ENCODE measurements at regions not wholly inside any gene's neighbourhood (a gene's known extent, or its start where the extent isn't known, plus 50 kb on each side); places are given as distances from the start of the nearest gene placed in this dataset.
"Not testable (repeated sequence)": the region's sequence is repeated elsewhere in the genome, so short reads cannot be mapped to it uniquely, and the experiment has no call there.

DNA sequence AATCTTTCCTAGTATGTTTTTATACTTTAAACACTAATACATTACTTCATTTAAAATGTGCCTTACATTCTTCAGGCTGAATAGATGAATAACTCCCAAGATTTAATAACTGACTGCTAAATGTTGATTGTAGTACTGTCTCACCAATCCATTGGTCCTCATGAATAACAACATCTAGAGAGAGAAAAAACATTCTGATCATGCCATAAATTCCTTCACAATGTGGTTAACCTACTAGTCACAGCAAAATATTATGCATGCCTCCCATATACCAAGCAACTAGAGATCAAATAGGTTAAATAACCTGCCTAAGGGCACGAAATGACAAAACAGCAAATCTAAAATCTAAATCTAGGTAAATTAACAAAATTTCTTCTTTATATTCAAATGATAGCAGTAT lies 66.2 kb downstream of the SYT15 start:
- H3K36me3 Mint-ChIP-seq (ENCODE audit: low read depth); H3K27me3 Mint-ChIP-seq (ENCODE audit: insufficient read depth); H3K4me1 Mint-ChIP-seq (ENCODE audit: low read depth); H3K9me3 Mint-ChIP-seq; H3K4me3 Mint-ChIP-seq; H3K27ac Mint-ChIP-seq: not testable (repeated sequence)
- peak; percentile 68 for DNase-seq

DNA sequence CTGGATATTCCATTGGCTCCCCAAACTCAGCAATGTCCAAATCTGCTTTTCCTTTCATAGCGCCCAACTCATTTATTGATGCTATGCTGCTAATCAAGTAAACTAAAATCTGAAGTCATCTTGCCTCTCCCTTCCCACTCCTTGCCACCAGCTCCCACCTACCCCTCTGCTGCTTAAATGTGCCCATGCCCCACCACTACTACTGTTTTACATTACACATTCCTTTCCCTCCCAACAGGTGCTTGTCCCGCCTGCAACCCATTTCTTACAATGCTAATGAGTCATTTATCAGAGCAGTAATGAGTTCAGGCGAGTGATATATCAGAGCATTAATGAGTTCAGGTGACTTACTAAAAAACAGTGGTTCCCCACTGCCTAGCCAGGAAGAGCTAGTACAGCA lies 67.2 kb downstream of the SYT15 start:
- not testable (repeated sequence) for DNase-seq; H3K27ac Mint-ChIP-seq; H3K36me3 Mint-ChIP-seq (ENCODE audit: low read depth); H3K27me3 Mint-ChIP-seq (ENCODE audit: insufficient read depth); H3K4me1 Mint-ChIP-seq (ENCODE audit: low read depth); H3K9me3 Mint-ChIP-seq; H3K4me3 Mint-ChIP-seq

DNA sequence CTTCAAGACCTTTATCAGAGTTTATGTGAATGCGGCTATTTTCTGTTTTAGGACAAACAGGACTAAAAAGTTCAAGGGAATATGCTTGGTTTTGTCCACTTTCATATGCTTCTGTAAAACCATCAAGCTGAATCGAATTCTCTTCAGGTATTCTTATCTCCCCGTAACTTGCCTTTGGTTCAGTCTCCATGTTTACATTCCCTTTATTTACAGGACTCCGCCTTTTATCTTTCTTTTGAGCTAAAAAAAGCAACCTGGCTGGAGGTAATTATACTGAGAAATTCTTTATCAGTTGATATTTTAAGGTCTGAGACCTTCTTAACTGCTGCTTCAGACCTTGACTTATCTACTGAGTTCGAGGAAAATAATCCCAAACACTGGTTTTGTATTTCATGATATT lies 72.0 kb downstream of the SYT15 start:
- not testable (repeated sequence) for H3K27me3 Mint-ChIP-seq (ENCODE audit: insufficient read depth); H3K4me1 Mint-ChIP-seq (ENCODE audit: low read depth); H3K27ac Mint-ChIP-seq; H3K9me3 Mint-ChIP-seq; H3K36me3 Mint-ChIP-seq (ENCODE audit: low read depth); DNase-seq; H3K4me3 Mint-ChIP-seq

DNA sequence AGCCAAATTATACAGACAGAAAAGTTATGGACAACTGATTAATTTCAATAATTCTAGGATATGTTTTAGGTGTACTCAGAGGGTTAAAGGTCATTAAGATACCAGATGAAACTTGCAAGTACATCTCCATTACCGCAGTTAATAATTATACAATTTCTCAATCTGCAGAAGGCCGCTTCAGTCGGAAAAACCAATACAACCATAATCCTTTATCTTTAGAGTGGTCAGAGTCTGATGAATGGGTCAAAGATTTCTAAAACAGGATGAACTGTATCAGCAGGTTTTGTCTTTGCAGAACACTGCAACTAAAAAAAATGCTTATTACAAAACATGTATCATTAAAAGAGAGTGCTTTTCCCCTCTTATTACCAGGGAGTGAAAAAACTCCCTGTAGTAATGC lies 78.5 kb downstream of the SYT15 start:
- H3K4me1 Mint-ChIP-seq (ENCODE audit: low read depth); DNase-seq; H3K27ac Mint-ChIP-seq; H3K36me3 Mint-ChIP-seq (ENCODE audit: low read depth); H3K4me3 Mint-ChIP-seq; H3K9me3 Mint-ChIP-seq; H3K27me3 Mint-ChIP-seq (ENCODE audit: insufficient read depth): not testable (repeated sequence)

- DNase-seq; H3K4me3 Mint-ChIP-seq; H3K36me3 Mint-ChIP-seq (ENCODE audit: low read depth); H3K27ac Mint-ChIP-seq; H3K4me1 Mint-ChIP-seq (ENCODE audit: low read depth); H3K27me3 Mint-ChIP-seq (ENCODE audit: insufficient read depth); H3K9me3 Mint-ChIP-seq: not testable (repeated sequence)
Measured at GRCh38 chr10:46660027-46660834, 81.3 kb downstream of the SYT15 start.

- H3K4me3 Mint-ChIP-seq; H3K9me3 Mint-ChIP-seq; DNase-seq; H3K27me3 Mint-ChIP-seq (ENCODE audit: insufficient read depth); H3K36me3 Mint-ChIP-seq (ENCODE audit: low read depth); H3K27ac Mint-ChIP-seq; H3K4me1 Mint-ChIP-seq (ENCODE audit: low read depth): not testable (repeated sequence)
Measured at GRCh38 chr10:46660835-46661164, 81.9 kb downstream of the SYT15 start.

- not testable (repeated sequence) for H3K27ac Mint-ChIP-seq; H3K9me3 Mint-ChIP-seq; H3K27me3 Mint-ChIP-seq (ENCODE audit: insufficient read depth); H3K4me3 Mint-ChIP-seq; DNase-seq; H3K4me1 Mint-ChIP-seq (ENCODE audit: low read depth); H3K36me3 Mint-ChIP-seq (ENCODE audit: low read depth)
Measured at GRCh38 chr10:46665536-46665935, 86.6 kb downstream of the SYT15 start.

- not testable (repeated sequence) for H3K36me3 Mint-ChIP-seq (ENCODE audit: low read depth); H3K27me3 Mint-ChIP-seq (ENCODE audit: insufficient read depth); H3K4me3 Mint-ChIP-seq; H3K27ac Mint-ChIP-seq; H3K9me3 Mint-ChIP-seq; H3K4me1 Mint-ChIP-seq (ENCODE audit: low read depth); DNase-seq
Measured at GRCh38 chr10:46668357-46668997, 89.5 kb downstream of the SYT15 start.

DNA sequence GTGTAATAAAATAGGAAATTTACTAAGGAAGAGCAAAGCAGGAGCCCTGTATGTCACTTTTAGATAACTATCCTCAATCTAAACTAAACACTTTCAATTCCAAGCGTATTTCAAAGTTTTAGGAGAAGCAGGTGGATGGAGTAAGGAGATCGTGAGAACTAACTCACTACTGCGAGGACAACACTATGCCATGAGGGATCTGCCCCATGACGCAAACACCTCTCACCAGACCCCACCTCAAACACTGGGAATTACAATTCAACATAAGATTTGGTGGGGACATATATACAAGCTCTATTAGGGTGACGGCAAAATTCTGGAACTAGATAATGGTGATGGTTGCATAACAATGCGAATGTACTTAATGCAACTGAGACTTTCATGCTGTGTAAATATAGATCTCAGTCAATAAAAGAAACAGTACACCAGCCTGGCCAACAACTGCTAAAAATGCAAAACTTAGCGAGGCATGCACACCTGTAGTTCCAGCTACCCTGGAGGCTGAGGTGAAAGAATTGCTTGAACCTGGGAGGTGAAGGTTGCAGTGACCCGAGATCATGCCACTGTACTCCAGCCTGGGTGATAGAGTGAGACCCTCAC lies 99.0 kb downstream of the SYT15 start:
- H3K27me3 Mint-ChIP-seq (ENCODE audit: insufficient read depth); H3K36me3 Mint-ChIP-seq (ENCODE audit: low read depth); H3K4me3 Mint-ChIP-seq; H3K4me1 Mint-ChIP-seq (ENCODE audit: low read depth); DNase-seq; H3K9me3 Mint-ChIP-seq; H3K27ac Mint-ChIP-seq: not testable (repeated sequence)

GRCh38 chr10:46691397-46691796 lies 112.5 kb downstream of the SYT15 start:
- not testable (repeated sequence) for H3K27me3 Mint-ChIP-seq (ENCODE audit: insufficient read depth); H3K36me3 Mint-ChIP-seq (ENCODE audit: low read depth); H3K9me3 Mint-ChIP-seq; H3K4me1 Mint-ChIP-seq (ENCODE audit: low read depth); H3K27ac Mint-ChIP-seq; H3K4me3 Mint-ChIP-seq; DNase-seq
